Psoas muscle (tissue), 7 donors: ENCODE measurements at regions not wholly inside any gene's neighbourhood (a gene's known extent, or its start where the extent isn't known, plus 50 kb on each side); places are given as distances from the start of the nearest gene placed in this dataset.

Experiments
- ATAC-seq, 4 donors: fragments of 200-7000 bp; cut with Tn5 transposase; one replicate each; pipeline ENCODE4 v1.9.1; 2020; ENCODE audit warnings: moderate library complexity in 3 of 4, mild to moderate bottlenecking in 2 of 4
- DNase-seq, 2 donors: peaks; one replicate each; pipeline ENCODE4 v3.0.0-alpha.2; 2020
- H3K27ac ChIP-seq: fragments of 200-600 bp; one replicate; pipeline ENCODE4 v1.8.0; 2022
- H3K27me3 ChIP-seq, 3 donors: fragments of 200-600 bp in 1 of 3; one replicate each; pipeline versions ENCODE4 v1.6.1 to v1.8.0; 2013 to 2022; ENCODE audit warnings: low read length in 2 of 3, mild to moderate bottlenecking in 2 of 3, moderate library complexity in 1 of 3; ENCODE audit not compliant: insufficient read depth in 3 of 3
- H3K36me3 ChIP-seq, 2 donors: fragments of 200-600 bp in 1 of 2; one replicate each; pipeline versions ENCODE4 v1.6.1 to v1.8.0; 2013 to 2022; ENCODE audit warnings: low read depth in 1 of 2, mild to moderate bottlenecking in 1 of 2, moderate library complexity in 1 of 2; ENCODE audit not compliant: insufficient read depth in 1 of 2
- H3K4me1 ChIP-seq: fragments of 200-600 bp; one replicate; pipeline ENCODE4 v1.8.0; 2022
- H3K4me3 ChIP-seq: fragments of 200-600 bp; one replicate; pipeline ENCODE4 v1.8.0; 2022; ENCODE audit warnings: mild to moderate bottlenecking
- H3K9me3 ChIP-seq: fragments of 200-600 bp; one replicate; pipeline ENCODE4 v1.8.0; 2022
- WGBS, 3 donors: extraction: QIAGEN DNeasy Blood & Tissue Kit; methylation state at CpG; one replicate each; pipeline versions ENCODE4 v1.1.6 to v1.1.7; 2013; 5-methylcytosine and 5-hydroxymethylcytosine counted together
- intact Hi-C, 2 donors: fragments of 100-400 bp; cut with DNase I; formaldehyde crosslinking; loops; one replicate each; pipeline versions ENCODE4 v1.11.0 to v1.14.2; 2022
- TF ChIP-seq, protein P1 (sequence below): fragments of 200-600 bp; IDR thresholded peaks from one replicate; pipeline ENCODE4 v1.8.0; 2022; ENCODE audit warnings: antibody characterized with exemption
- donor health status: healthy with polysubstance abuse.
- donor health status: DM: no; HTN: no; CAD: no; lungs with moderate emphysema.
- donor health status: Bipolar disorder and iron deficiency.
- donor health status: healthy.
- donor health status: DM: yes; HTN: yes; CAD: no.
- donor health status: DM: no; HTN: no; CAD: no.
- donor health status: DM: yes; HTN: yes; CAD: no.

DNA sequence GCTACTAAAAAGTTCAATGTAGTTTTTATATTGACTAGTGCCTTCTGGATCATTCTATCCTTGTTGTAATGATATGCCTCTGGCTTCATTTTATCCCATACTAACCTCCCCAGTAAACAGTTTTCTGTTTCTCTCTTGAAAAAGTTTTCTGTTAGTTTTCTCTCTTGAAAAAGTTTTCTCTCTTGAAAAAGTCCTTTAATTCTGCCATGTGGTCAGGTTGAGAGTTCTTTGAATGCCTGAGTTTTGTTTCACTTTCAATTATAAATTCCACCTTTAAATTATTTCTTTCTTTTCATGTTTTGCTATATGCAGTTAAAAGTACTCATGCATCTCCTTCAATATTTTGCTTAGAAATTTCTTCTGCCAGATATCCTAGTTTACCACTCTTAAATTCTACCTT lies 1139.6 kb downstream of the STPG2 start:
- no peaks in the 10 kb centered on the region for H3K27me3 ChIP-seq
- DNase-seq (no peak), ATAC-seq (no peak)
- H3K27ac ChIP-seq, result no peak overlapping the region
- H3K9me3 ChIP-seq, result no peaks in the 10 kb centered on the region
- H3K4me1 ChIP-seq, result no peaks in the 10 kb centered on the region
- TF ChIP-seq, protein P1, sequence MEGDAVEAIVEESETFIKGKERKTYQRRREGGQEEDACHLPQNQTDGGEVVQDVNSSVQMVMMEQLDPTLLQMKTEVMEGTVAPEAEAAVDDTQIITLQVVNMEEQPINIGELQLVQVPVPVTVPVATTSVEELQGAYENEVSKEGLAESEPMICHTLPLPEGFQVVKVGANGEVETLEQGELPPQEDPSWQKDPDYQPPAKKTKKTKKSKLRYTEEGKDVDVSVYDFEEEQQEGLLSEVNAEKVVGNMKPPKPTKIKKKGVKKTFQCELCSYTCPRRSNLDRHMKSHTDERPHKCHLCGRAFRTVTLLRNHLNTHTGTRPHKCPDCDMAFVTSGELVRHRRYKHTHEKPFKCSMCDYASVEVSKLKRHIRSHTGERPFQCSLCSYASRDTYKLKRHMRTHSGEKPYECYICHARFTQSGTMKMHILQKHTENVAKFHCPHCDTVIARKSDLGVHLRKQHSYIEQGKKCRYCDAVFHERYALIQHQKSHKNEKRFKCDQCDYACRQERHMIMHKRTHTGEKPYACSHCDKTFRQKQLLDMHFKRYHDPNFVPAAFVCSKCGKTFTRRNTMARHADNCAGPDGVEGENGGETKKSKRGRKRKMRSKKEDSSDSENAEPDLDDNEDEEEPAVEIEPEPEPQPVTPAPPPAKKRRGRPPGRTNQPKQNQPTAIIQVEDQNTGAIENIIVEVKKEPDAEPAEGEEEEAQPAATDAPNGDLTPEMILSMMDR, result no peak
- no peak overlapping the region for H3K4me3 ChIP-seq
- H3K36me3 ChIP-seq, result no peaks in the 10 kb centered on the region
- intact Hi-C loops, result no loop called here

DNA sequence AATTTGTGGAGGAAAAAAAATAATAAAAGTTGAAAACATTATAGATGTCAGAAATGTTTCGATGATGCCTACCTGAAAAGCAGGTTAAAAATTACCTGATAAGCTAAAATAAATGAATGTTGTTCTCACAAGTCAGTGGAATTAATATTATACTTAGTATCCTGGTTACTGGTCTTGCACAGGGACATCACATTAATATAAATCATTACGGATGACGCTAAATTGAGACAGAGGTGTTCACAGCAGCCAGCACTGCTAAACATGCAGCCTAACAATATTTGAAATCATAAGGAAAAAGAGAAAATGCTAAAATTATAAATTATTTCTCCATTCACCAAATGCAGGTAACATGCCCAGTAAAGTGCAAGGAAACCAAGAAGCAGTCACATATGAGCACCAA lies 1130.0 kb downstream of the STPG2 start:
- no peak overlapping the region for H3K27ac ChIP-seq
- no peaks in the 10 kb centered on the region for H3K36me3 ChIP-seq
- H3K9me3 ChIP-seq, result no peaks in the 10 kb centered on the region
- TF ChIP-seq, protein P1, result no peak
- WGBS, 3 donors, result 91 to 92% (median 91%) methylated on average over 3 of the region's 3 CpGs
- H3K4me1 ChIP-seq, result no peaks in the 10 kb centered on the region
- intact Hi-C loops, result no loop called here
- no peak overlapping the region for H3K4me3 ChIP-seq
- DNase-seq (no peak), ATAC-seq (no peak)
- no peaks in the 10 kb centered on the region for H3K27me3 ChIP-seq

DNA sequence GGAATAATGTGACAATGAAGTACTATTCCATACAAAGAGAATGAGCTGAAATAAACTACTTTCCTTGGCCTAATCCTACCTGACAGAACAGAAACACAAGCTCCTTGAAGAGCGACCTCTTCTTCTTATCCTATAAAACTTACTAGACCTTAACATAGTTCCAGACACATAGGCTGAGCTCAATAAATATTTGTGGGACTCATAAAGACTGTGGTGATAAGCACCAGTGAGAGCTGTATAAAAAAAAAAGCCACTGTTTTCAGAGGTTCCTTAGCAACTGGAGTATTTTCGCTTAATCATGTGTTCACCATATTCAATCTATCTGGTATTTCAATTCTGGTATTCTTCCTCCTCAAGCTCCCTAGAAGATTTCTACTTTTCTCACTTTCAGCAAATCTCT lies 1129.6 kb downstream of the STPG2 start:
- Histone ChIP-seq H3K9me3 (no peaks in the 10 kb centered on the region), H3K4me1 (no peaks in the 10 kb centered on the region), H3K27ac (no peak overlapping the region), H3K27me3 (no peaks in the 10 kb centered on the region), H3K36me3 (no peaks in the 10 kb centered on the region), H3K4me3 (no peak overlapping the region)
- intact Hi-C loops, result no loop called here
- ATAC-seq, result no peak
- TF ChIP-seq, protein P1, result no peak
- DNase-seq, result no peak
- WGBS, 3 donors, result 67 to 72% (median 72%) methylated on average over 2 of the region's 2 CpGs

DNA sequence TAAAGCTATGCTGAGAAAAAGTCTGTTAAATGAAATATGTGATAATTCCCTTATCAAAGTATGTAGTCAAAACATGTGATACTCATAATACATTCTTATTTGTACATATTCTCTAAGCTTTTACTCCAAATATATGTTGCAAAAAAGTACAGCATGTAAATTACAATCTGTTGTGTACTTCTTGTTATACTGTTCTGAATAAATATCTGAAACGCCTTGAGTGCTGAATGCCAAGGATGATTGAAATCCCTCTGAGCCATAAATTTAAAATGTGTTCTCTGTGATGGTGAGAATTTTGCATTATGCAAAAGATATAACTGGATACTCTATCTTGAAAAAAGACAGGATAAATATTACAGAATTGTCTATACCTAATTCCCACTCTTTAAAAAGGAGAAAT lies 1128.0 kb downstream of the STPG2 start:
- Histone ChIP-seq H3K27ac (no peak overlapping the region), H3K9me3 (no peaks in the 10 kb centered on the region), H3K36me3 (no peaks in the 10 kb centered on the region), H3K27me3 (no peaks in the 10 kb centered on the region), H3K4me3 (no peak overlapping the region), H3K4me1 (no peaks in the 10 kb centered on the region)
- ATAC-seq (no peak), DNase-seq (no peak)
- intact Hi-C loops, result no loop called here
- TF ChIP-seq, protein P1, result no peak
- WGBS, 3 donors, result 53 to 75% (median 62%) methylated on average over 1 of the region's 1 CpG

DNA sequence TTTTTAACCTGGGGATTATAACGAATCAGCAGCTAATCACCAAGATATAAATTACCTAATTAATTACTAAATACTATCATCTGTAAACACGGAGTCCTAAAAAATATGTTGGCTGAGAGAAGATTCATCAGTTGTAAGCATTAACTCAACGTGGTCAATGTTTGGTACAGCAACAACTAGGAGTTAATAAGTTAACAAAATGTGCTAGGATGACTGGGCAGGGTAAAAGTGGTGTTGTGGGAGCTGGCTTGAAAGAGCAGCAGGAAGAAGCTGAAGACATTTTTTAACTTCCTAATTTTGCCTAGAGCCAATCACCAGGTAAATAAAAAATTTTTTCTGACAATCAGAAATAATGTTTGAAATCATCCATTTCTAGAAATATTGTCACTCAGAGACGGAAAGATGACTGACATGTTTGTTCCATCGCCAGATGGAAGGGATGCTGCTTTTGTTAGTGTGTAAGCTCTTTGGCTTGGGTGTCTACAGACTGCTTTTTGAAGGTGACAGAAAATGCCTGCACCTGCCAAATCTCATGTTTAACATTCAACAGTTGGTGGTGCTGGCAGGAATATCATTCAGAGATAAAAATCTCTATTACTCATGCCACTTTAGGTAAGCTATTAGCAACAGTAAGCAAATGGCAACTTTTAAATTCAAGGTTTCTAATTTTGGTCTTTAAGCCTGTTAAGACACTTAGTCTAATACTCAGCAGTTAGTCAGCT lies 1126.9 kb downstream of the STPG2 start:
- WGBS, 3 donors, result 64 to 68% (median 66%) methylated on average over 5 of the region's 5 CpGs
- TF ChIP-seq, protein P1, result no peak
- H3K27me3 ChIP-seq, result no peaks in the 10 kb centered on the region
- no peak overlapping the region for H3K4me3 ChIP-seq
- H3K36me3 ChIP-seq, result no peaks in the 10 kb centered on the region
- DNase-seq, result no peak
- intact Hi-C loops, result no loop called here
- no peaks in the 10 kb centered on the region for H3K9me3 ChIP-seq
- H3K4me1 ChIP-seq, result no peaks in the 10 kb centered on the region
- ATAC-seq, result no peak
- no peak overlapping the region for H3K27ac ChIP-seq
